Stimulated activated CD4-positive, alpha-beta T cell treated with anti-CD3 and anti-CD28 coated beads, Interleukin-2, amount 100 ng/mL, for 24 hours (primary cell): ENCODE measurements at regions not wholly inside any gene's neighbourhood (a gene's known extent, or its start where the extent isn't known, plus 50 kb on each side); places are given as distances from the start of the nearest gene placed in this dataset.

Experiments
- DNase-seq, 2 donors: peaks; one replicate each; pipeline ENCODE4 v3.0.0-alpha.2; 2020

GRCh38 chr6:128659878-128660622, 139.7 kb upstream of the PTPRK start:
- DNase-seq = no peak

- no peak for DNase-seq
Observed at GRCh38 chr6:128659276-128659675, 138.9 kb upstream of the PTPRK start.

- DNase-seq = no peak
Observed at GRCh38 chr6:128657181-128657580, 136.8 kb upstream of the PTPRK start.

- DNase-seq = peak in 1 of 2 donors; percentile 24
Observed at GRCh38 chr6:128655978-128656498, 135.6 kb upstream of the PTPRK start.

GRCh38 chr6:128648022-128648598, 127.7 kb upstream of the PTPRK start:
- DNase-seq = no peak

- no peak for DNase-seq
Observed at GRCh38 chr6:128642132-128642531, 121.7 kb upstream of the PTPRK start.

- no peak for DNase-seq
Observed at GRCh38 chr6:128641703-128642102, 121.3 kb upstream of the PTPRK start.

- no peak for DNase-seq
Observed at GRCh38 chr6:128638817-128639216, 118.4 kb upstream of the PTPRK start.

GRCh38 chr6:128635219-128635618, 114.8 kb upstream of the PTPRK start:
- DNase-seq = no peak

- no peak for DNase-seq
Observed at GRCh38 chr6:128632131-128632530, 111.7 kb upstream of the PTPRK start.

GRCh38 chr6:128631031-128631430, 110.6 kb upstream of the PTPRK start:
- DNase-seq = no peak

GRCh38 chr6:128630213-128630612, 109.8 kb upstream of the PTPRK start:
- DNase-seq = no peak

GRCh38 chr6:128617285-128617684, 96.9 kb upstream of the PTPRK start:
- no peak for DNase-seq

GRCh38 chr6:128616342-128616741, 95.9 kb upstream of the PTPRK start:
- no peak for DNase-seq

GRCh38 chr6:128606611-128607010, 86.2 kb upstream of the PTPRK start:
- DNase-seq = no peak

GRCh38 chr6:128605961-128606360, 85.6 kb upstream of the PTPRK start:
- no peak for DNase-seq

GRCh38 chr6:128601060-128601459, 80.7 kb upstream of the PTPRK start:
- DNase-seq = no peak

- DNase-seq = no peak
Observed at GRCh38 chr6:128600397-128600951, 80.1 kb upstream of the PTPRK start.

GRCh38 chr6:128599036-128599435, 78.6 kb upstream of the PTPRK start:
- no peak for DNase-seq

GRCh38 chr6:128598571-128598970, 78.2 kb upstream of the PTPRK start:
- no peak for DNase-seq

GRCh38 chr6:128597956-128598355, 77.6 kb upstream of the PTPRK start:
- no peak for DNase-seq

GRCh38 chr6:128597004-128597403, 76.6 kb upstream of the PTPRK start:
- DNase-seq = no peak

GRCh38 chr6:128595544-128595943, 75.1 kb upstream of the PTPRK start:
- DNase-seq = no peak

- no peak for DNase-seq
Observed at GRCh38 chr6:128586095-128586494, 65.7 kb upstream of the PTPRK start.
